Stimulated activated CD8-positive, alpha-beta memory T cell treated with anti-CD3 and anti-CD28 coated beads, Interleukin-12 subunit alpha, Interleukin-12 subunit beta, amount 100 ng/mL, for 4 hours (primary cell): ENCODE measurements at regions not wholly inside any gene's neighbourhood (a gene's known extent, or its start where the extent isn't known, plus 50 kb on each side); places are given as distances from the start of the nearest gene placed in this dataset.

Source experiments
- DNase-seq: peaks from one replicate; pipeline ENCODE4 v3.0.0-alpha.2; 2020; ENCODE audit warnings: low read depth

GRCh38 chr5:39605145-39605544 lies 180.4 kb upstream of the DAB2 start:
- no peak for DNase-seq

GRCh38 chr5:39604491-39604890 lies 179.7 kb upstream of the DAB2 start:
- no peak for DNase-seq

- DNase-seq: no peak
Observed at GRCh38 chr5:39599721-39600431, 175.1 kb upstream of the DAB2 start.

GRCh38 chr5:39598661-39599248 lies 174.0 kb upstream of the DAB2 start:
- no peak for DNase-seq

- DNase-seq: no peak
Observed at GRCh38 chr5:39588179-39588578, 163.4 kb upstream of the DAB2 start.

- no peak for DNase-seq
Observed at GRCh38 chr5:39587675-39588074, 162.9 kb upstream of the DAB2 start.

- DNase-seq: no peak
Observed at GRCh38 chr5:39586185-39586584, 161.4 kb upstream of the DAB2 start.

- no peak for DNase-seq
Observed at GRCh38 chr5:39584927-39585326, 160.1 kb upstream of the DAB2 start.

- no peak for DNase-seq
Observed at GRCh38 chr5:39580702-39581453, 156.1 kb upstream of the DAB2 start.

GRCh38 chr5:39579750-39580149 lies 155.0 kb upstream of the DAB2 start:
- DNase-seq: no peak

GRCh38 chr5:39578887-39579497 lies 154.2 kb upstream of the DAB2 start:
- DNase-seq: no peak

GRCh38 chr5:39577529-39577928 lies 152.7 kb upstream of the DAB2 start:
- no peak for DNase-seq

GRCh38 chr5:39570403-39571027 lies 145.7 kb upstream of the DAB2 start:
- no peak for DNase-seq

- DNase-seq: no peak
Observed at GRCh38 chr5:39569857-39570256, 145.1 kb upstream of the DAB2 start.

GRCh38 chr5:39566891-39567290 lies 142.1 kb upstream of the DAB2 start:
- no peak for DNase-seq

- DNase-seq: no peak
Observed at GRCh38 chr5:39566029-39566428, 141.2 kb upstream of the DAB2 start.

GRCh38 chr5:39561421-39561820 lies 136.6 kb upstream of the DAB2 start:
- no peak for DNase-seq

- DNase-seq: no peak
Observed at GRCh38 chr5:39560726-39561125, 135.9 kb upstream of the DAB2 start.

- no peak for DNase-seq
Observed at GRCh38 chr5:39559923-39560322, 135.1 kb upstream of the DAB2 start.

GRCh38 chr5:39558541-39558940 lies 133.8 kb upstream of the DAB2 start:
- no peak for DNase-seq

GRCh38 chr5:39555788-39556187 lies 131.0 kb upstream of the DAB2 start:
- no peak for DNase-seq

- DNase-seq: no peak
Observed at GRCh38 chr5:39547553-39548154, 122.9 kb upstream of the DAB2 start.
